Heart left ventricle (tissue), 16 donors: ENCODE measurements at regions not wholly inside any gene's neighbourhood (a gene's known extent, or its start where the extent isn't known, plus 50 kb on each side); places are given as distances from the start of the nearest gene placed in this dataset.

Experiments
- ATAC-seq, 4 donors: fragments of 200-7000 bp; cut with Tn5 transposase; one replicate each; pipeline ENCODE4 v1.9.1; 2020 to 2022; ENCODE audit warnings: moderate library complexity in 4 of 4, mild to moderate bottlenecking in 3 of 4, moderate number of reproducible peaks in 1 of 4
- DNase-seq, 5 donors: peaks; one replicate each; pipeline ENCODE4 v3.0.0-alpha.2; 2020
- H3K27ac ChIP-seq, 12 donors: fragments of 200-600 bp; sonication (generic) in 4 of 12; one replicate each; pipeline versions ENCODE4 v1.5.0 to v1.8.0; 2016 to 2022; ENCODE audit warnings: mild to moderate bottlenecking in 2 of 12
- H3K27me3 ChIP-seq, 9 donors: fragments of 200-600 bp; sonication (generic) in 2 of 9; one replicate each; pipeline versions ENCODE4 v1.5.1 to v1.8.0; 2016 to 2022; ENCODE audit warnings: mild to moderate bottlenecking in 3 of 9
- H3K36me3 ChIP-seq, 9 donors: fragments of 200-600 bp; sonication (generic) in 2 of 9; one replicate each; pipeline versions ENCODE4 v1.5.0 to v1.8.0; 2018 to 2022; ENCODE audit warnings: mild to moderate bottlenecking in 2 of 9
- H3K4me1 ChIP-seq, 12 donors: fragments of 200-600 bp; sonication (generic) in 4 of 12; one replicate each; pipeline versions ENCODE4 v1.5.0 to v1.8.0; 2016 to 2022; ENCODE audit warnings: mild to moderate bottlenecking in 3 of 12
- H3K4me3 ChIP-seq, 12 donors: fragments of 200-600 bp; sonication (generic) in 4 of 12; one replicate each; pipeline versions ENCODE4 v1.5.0 to v1.8.0; 2017 to 2022; ENCODE audit warnings: mild to moderate bottlenecking in 9 of 12, moderate library complexity in 4 of 12
- H3K9me3 ChIP-seq, 12 donors: fragments of 200-600 bp; sonication (generic) in 4 of 12; one replicate each; pipeline versions ENCODE4 v1.5.0 to v1.8.0; 2016 to 2022; ENCODE audit warnings: mild to moderate bottlenecking in 1 of 12
- CTCF ChIP-seq, 12 donors: fragments of 200-600 bp; sonication (generic) in 4 of 12; IDR thresholded peaks; one replicate each; pipeline versions ENCODE4 v1.5.0 to v1.8.0; 2018 to 2022; ENCODE audit warnings: antibody characterized with exemption in 12 of 12, mild to moderate bottlenecking in 5 of 12
- POLR2A ChIP-seq, 2 donors: fragments of 450-650 bp; IDR thresholded peaks; one replicate each; pipeline ENCODE4 v1.6.1; 2017; ENCODE audit warnings: antibody characterized with exemption in 2 of 2, mild to moderate bottlenecking in 2 of 2, moderate library complexity in 2 of 2
- WGBS, 4 donors: extraction: QIAGEN DNeasy Blood & Tissue Kit in 2 of 4; methylation state at CpG; one replicate each; pipeline versions ENCODE4 v1.1.5 to v1.1.7; 2013 to 2018; 5-methylcytosine and 5-hydroxymethylcytosine counted together
- intact Hi-C, 10 donors: fragments of 100-400 bp; cut with DNase I; formaldehyde crosslinking; loops; one replicate each; pipeline versions ENCODE4 v1.11.1 to v1.14.2; 2022
- donor health status: ischemic (EF 13 %, LVEDD 7.1; RV severe dilation, severe dysfunction).
- donor health status: healthy with polysubstance abuse.
- donor health status: DM: no; HTN: yes; CAD: no.
- donor health status: DM: no; HTN: no; CAD: no.
- donor health status: ischemic (EF 25% LVEDD 6.9; RV normal size, moderate dysfunction).
- donor health status: ischemic (EF 25% LVEDD 5.7; RV mildly dilated, moderate dysfunction).
- donor health status: healthy.
- donor health status: DM: yes; HTN: yes; CAD: no.
- donor health status: ischemic (EF 35%, LVEDD 5.7; RV mildly dilated, moderate dysfunction).
- donor health status: nonischemic (EF 11% LVEDD 7.7; RV severe dilation, severe dysfunction).
- donor health status: DM: yes; HTN: yes; CAD: no.
- donor health status: PGD.
- donor health status: ischemic (EF 29% LVEDD 5.4; RV normal size, mild dysfunction).
- donor health status: nonischemic (EF 23%, LVEDD 6.1; RV moderate dilation, normal function).

- H3K27me3 ChIP-seq: no peaks in the 10 kb centered on the region
- 95 to 99% (median 98%) methylated on average over 3 of the region's 3 CpGs for WGBS, 4 donors
- TF ChIP-seq POLR2A (IDR thresholded peaks at IDR 0.05) (no peak), CTCF (IDR thresholded peaks at IDR 0.05) (no peak)
- DNase-seq: no peak
- H3K4me3 ChIP-seq: no peak overlapping the region
- no peak overlapping the region for H3K27ac ChIP-seq
- no peaks in the 10 kb centered on the region for H3K9me3 ChIP-seq
- peaks cover 0 to 2% (median 0%) of the 10 kb centered on the region in 12 donors for H3K4me1 ChIP-seq
- no peaks in the 10 kb centered on the region for H3K36me3 ChIP-seq
- ATAC-seq: no peak
- intact Hi-C loops: no loop called here
Observed at GRCh38 chr2:20147351-20147750, 77.6 kb downstream of the SDC1 start.

- no peaks in the 10 kb centered on the region for H3K27me3 ChIP-seq
- no peaks in the 10 kb centered on the region for H3K9me3 ChIP-seq
- H3K36me3 ChIP-seq: no peaks in the 10 kb centered on the region
- TF ChIP-seq CTCF (IDR thresholded peaks at IDR 0.05) (no peak), POLR2A (IDR thresholded peaks at IDR 0.05) (no peak)
- ATAC-seq: no peak
- no peak overlapping the region for H3K4me3 ChIP-seq
- WGBS, 4 donors: 84 to 92% (median 87%) methylated on average over 2 of the region's 2 CpGs
- no peak for DNase-seq
- peaks cover 0 to 2% (median 0%) of the 10 kb centered on the region in 12 donors for H3K4me1 ChIP-seq
- intact Hi-C loops: no loop called here
- H3K27ac ChIP-seq: no peak overlapping the region
Observed at GRCh38 chr2:20146401-20146800, 78.5 kb downstream of the SDC1 start.

GRCh38 chr2:20145497-20146193 lies 79.3 kb downstream of the SDC1 start:
- WGBS, 4 donors: 43 to 58% (median 53%) methylated on average over 9 to 11 of the region's 11 CpGs
- TF ChIP-seq POLR2A (IDR thresholded peaks at IDR 0.05) (no peak), CTCF (IDR thresholded peaks at IDR 0.05) (no peak)
- peaks cover 0 to 5% (median 0%) of the 10 kb centered on the region in 12 donors for H3K4me1 ChIP-seq
- intact Hi-C loops: no loop called here
- H3K27ac ChIP-seq: no peak overlapping the region
- H3K27me3 ChIP-seq: no peaks in the 10 kb centered on the region
- DNase-seq (no peak), ATAC-seq (no peak)
- no peaks in the 10 kb centered on the region for H3K36me3 ChIP-seq
- no peaks in the 10 kb centered on the region for H3K9me3 ChIP-seq
- no peak overlapping the region for H3K4me3 ChIP-seq

GRCh38 chr2:20144861-20145260 lies 80.1 kb downstream of the SDC1 start:
- no peak overlapping the region for H3K27ac ChIP-seq
- DNase-seq (no peak), ATAC-seq (no peak)
- no peak for TF ChIP-seq CTCF (IDR thresholded peaks at IDR 0.05)
- TF ChIP-seq POLR2A (IDR thresholded peaks at IDR 0.05): no peak
- no peak overlapping the region for H3K4me3 ChIP-seq
- no peaks in the 10 kb centered on the region for H3K9me3 ChIP-seq
- H3K27me3 ChIP-seq: no peaks in the 10 kb centered on the region
- intact Hi-C loops: no loop called here
- H3K36me3 ChIP-seq: no peaks in the 10 kb centered on the region
- H3K4me1 ChIP-seq: peaks cover 0 to 5% (median 0%) of the 10 kb centered on the region in 12 donors
- WGBS, 4 donors: 65 to 73% (median 71%) methylated on average over 6 of the region's 6 CpGs
